SK-N-SH treated with all-trans-retinoic acid at 6 μM for 48 hours (cell line): ENCODE measurements at regions not wholly inside any gene's neighbourhood (a gene's known extent, or its start where the extent isn't known, plus 50 kb on each side); places are given as distances from the start of the nearest gene placed in this dataset.

Experiments
- ATAC-seq: fragments of 200-7000 bp; cut with Tn5 transposase; 3 replicates; pipeline ENCODE4 v1.9.1; 2020; ENCODE audit warnings: mild to moderate bottlenecking, moderate library complexity
- ARNTL ChIP-seq: fragments of 450-650 bp; formaldehyde crosslinking; IDR thresholded peaks from 2 replicates; pipeline ENCODE4 v1.5.0; 2020; ENCODE audit warnings: low read depth, mild to moderate bottlenecking, moderate library complexity, borderline replicate concordance
- CREB5 ChIP-seq: fragments of 250-450 bp; sonication (Bioruptor Pico); IDR thresholded peaks from 2 replicates; pipeline ENCODE4 v1.5.1; 2020; ENCODE audit warnings: low read depth, mild to moderate bottlenecking, moderate library complexity
- CSDC2 ChIP-seq: fragments of 250-450 bp; sonication (Bioruptor Pico); IDR thresholded peaks from 2 replicates; pipeline ENCODE4 v1.5.0; 2020; ENCODE audit warnings: mild to moderate bottlenecking, moderate library complexity
- CSRNP3 ChIP-seq: fragments of 250-450 bp; sonication (Bioruptor Pico); IDR thresholded peaks from 2 replicates; pipeline ENCODE4 v1.5.1; 2021; ENCODE audit warnings: mild to moderate bottlenecking, moderate library complexity
- GLIS3 ChIP-seq: fragments of 250-450 bp; sonication (Bioruptor Pico); IDR thresholded peaks from 2 replicates; pipeline ENCODE4 v1.5.0; 2020; ENCODE audit warnings: mild to moderate bottlenecking, moderate library complexity
- OSR1 ChIP-seq: fragments of 250-450 bp; sonication (Bioruptor Pico); IDR thresholded peaks from 2 replicates; pipeline ENCODE4 v1.8.0; 2022; ENCODE audit warnings: moderate library complexity, mild to moderate bottlenecking, inconsistent platforms
- PPARA ChIP-seq: fragments of 250-450 bp; sonication (Bioruptor Pico); IDR thresholded peaks from 2 replicates; pipeline ENCODE4 v1.5.0; 2020; ENCODE audit warnings: mild to moderate bottlenecking, borderline replicate concordance
- RARB ChIP-seq: fragments of 250-450 bp; sonication (Bioruptor Pico); IDR thresholded peaks from 2 replicates; pipeline ENCODE4 v1.8.0; 2021; ENCODE audit warnings: mild to moderate bottlenecking, moderate library complexity
- SNAI2 ChIP-seq: fragments of 250-450 bp; sonication (Bioruptor Pico); IDR thresholded peaks from 2 replicates; pipeline ENCODE4 v1.5.0; 2020; ENCODE audit warnings: mild to moderate bottlenecking, moderate library complexity
- TCF4 ChIP-seq: fragments of 250-450 bp; sonication (Bioruptor Pico); IDR thresholded peaks from 2 replicates; pipeline ENCODE4 v1.8.0; 2021; ENCODE audit warnings: mild to moderate bottlenecking, moderate library complexity, borderline replicate concordance
- TOX ChIP-seq: fragments of 250-450 bp; sonication (Bioruptor Pico); IDR thresholded peaks from 2 replicates; pipeline ENCODE4 v1.8.0; 2021; ENCODE audit warnings: mild to moderate bottlenecking, moderate library complexity, borderline replicate concordance
- ZFP3 ChIP-seq: fragments of 250-450 bp; sonication (Bioruptor Pico); IDR thresholded peaks from 2 replicates; pipeline ENCODE4 v1.5.0; 2020; ENCODE audit warnings: mild to moderate bottlenecking, moderate library complexity
- ZFP30 ChIP-seq: fragments of 450-650 bp; formaldehyde crosslinking; IDR thresholded peaks from 2 replicates; pipeline ENCODE4 v1.5.0; 2022; ENCODE audit warnings: mild to moderate bottlenecking, moderate library complexity
- ZNF565 ChIP-seq: fragments of 450-650 bp; formaldehyde crosslinking; conservative IDR thresholded peaks from 2 replicates; pipeline ENCODE4 v1.5.0; 2020; ENCODE audit warnings: low read depth, mild to moderate bottlenecking, moderate library complexity
- ZNF70 ChIP-seq: fragments of 450-650 bp; formaldehyde crosslinking; IDR thresholded peaks from 2 replicates; pipeline ENCODE4 v1.5.0; 2020; ENCODE audit warnings: mild to moderate bottlenecking, moderate library complexity
- ZNF8 ChIP-seq: fragments of 450-650 bp; formaldehyde crosslinking; IDR thresholded peaks from 2 replicates; pipeline ENCODE4 v1.5.0; 2020; ENCODE audit warnings: mild to moderate bottlenecking, moderate library complexity
- TF ChIP-seq, protein P1 (sequence below): fragments of 250-450 bp; sonication (Bioruptor Pico); IDR thresholded peaks from 2 replicates; pipeline ENCODE4 v1.5.0; 2020; ENCODE audit warnings: mild to moderate bottlenecking, moderate library complexity
- TF ChIP-seq, protein P2 (sequence below): fragments of 250-450 bp; sonication (Bioruptor Pico); IDR thresholded peaks from 2 replicates; pipeline ENCODE4 v1.8.0; 2021; ENCODE audit warnings: low read depth, mild to moderate bottlenecking, moderate library complexity, borderline replicate concordance
- TF ChIP-seq, protein P3 (sequence below): fragments of 250-450 bp; sonication (Bioruptor Pico); IDR thresholded peaks from 2 replicates; pipeline ENCODE4 v1.8.0; 2020; ENCODE audit warnings: mild to moderate bottlenecking, moderate library complexity, borderline replicate concordance

DNA sequence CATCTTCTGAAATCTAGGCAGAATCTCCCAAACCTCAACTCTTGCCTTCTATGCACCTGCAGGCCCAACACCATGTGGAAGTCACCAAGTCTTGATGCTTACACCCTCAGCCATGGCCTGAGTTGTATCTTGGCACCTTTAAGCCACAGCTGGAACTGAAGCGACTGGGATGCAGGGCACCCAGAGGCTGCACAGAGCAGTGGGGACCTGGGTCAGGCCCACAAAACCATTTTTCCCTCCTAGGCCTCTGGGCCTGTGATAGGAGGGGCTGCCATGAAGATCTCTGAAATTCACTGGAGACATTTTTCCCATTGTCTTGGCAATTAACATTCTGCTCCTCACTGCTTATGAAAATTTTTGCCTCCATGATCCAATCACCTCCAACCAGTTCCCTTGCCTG lies 1388.5 kb downstream of the ADGRL3 start:
- ATAC-seq = no peak
- TF ChIP-seq ZNF565 (CRISPR knock-in tag) (no peak), ZFP30 (CRISPR knock-in tag) (no peak), CREB5 (CRISPR knock-in tag) (no peak), OSR1 (CRISPR knock-in tag) (no peak)
- TF ChIP-seq, protein P1, sequence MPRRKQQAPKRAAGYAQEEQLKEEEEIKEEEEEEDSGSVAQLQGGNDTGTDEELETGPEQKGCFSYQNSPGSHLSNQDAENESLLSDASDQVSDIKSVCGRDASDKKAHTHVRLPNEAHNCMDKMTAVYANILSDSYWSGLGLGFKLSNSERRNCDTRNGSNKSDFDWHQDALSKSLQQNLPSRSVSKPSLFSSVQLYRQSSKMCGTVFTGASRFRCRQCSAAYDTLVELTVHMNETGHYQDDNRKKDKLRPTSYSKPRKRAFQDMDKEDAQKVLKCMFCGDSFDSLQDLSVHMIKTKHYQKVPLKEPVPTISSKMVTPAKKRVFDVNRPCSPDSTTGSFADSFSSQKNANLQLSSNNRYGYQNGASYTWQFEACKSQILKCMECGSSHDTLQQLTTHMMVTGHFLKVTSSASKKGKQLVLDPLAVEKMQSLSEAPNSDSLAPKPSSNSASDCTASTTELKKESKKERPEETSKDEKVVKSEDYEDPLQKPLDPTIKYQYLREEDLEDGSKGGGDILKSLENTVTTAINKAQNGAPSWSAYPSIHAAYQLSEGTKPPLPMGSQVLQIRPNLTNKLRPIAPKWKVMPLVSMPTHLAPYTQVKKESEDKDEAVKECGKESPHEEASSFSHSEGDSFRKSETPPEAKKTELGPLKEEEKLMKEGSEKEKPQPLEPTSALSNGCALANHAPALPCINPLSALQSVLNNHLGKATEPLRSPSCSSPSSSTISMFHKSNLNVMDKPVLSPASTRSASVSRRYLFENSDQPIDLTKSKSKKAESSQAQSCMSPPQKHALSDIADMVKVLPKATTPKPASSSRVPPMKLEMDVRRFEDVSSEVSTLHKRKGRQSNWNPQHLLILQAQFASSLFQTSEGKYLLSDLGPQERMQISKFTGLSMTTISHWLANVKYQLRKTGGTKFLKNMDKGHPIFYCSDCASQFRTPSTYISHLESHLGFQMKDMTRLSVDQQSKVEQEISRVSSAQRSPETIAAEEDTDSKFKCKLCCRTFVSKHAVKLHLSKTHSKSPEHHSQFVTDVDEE (CRISPR knock-in tag) = no peak

DNA sequence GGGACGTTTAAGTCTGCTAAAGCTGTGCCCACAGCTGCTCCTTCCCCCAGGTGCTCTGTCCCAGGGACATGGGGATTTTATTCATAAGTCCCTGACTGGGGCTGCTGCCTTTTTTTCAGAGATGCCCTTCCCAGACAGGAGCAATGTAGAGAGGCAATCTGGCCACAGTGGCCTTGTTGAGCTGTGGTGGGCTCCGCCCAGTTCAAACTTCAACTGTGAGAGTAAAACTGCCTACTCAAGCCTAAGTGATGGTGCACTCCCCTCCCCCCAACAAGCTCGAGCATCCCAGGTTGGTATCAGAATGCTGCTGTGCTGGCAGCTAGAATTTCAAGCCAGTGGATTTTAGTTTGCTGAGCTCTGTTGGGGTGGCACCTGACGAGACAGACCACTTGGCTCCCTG lies 1371.4 kb downstream of the ADGRL3 start:
- TF ChIP-seq PPARA (CRISPR knock-in tag) = no peak
- TF ChIP-seq TOX (CRISPR knock-in tag) = no peak
- TF ChIP-seq, all 23 proteins: peak for 0
- no peak for ATAC-seq

- ATAC-seq = no peak
- no peak for TF ChIP-seq TCF4
- TF ChIP-seq, protein P1 (CRISPR knock-in tag) = no peak
- no peak for TF ChIP-seq CSRNP3
- TF ChIP-seq SNAI2 (CRISPR knock-in tag) = no peak
- TF ChIP-seq TOX (CRISPR knock-in tag) = no peak
- TF ChIP-seq, protein P2, sequence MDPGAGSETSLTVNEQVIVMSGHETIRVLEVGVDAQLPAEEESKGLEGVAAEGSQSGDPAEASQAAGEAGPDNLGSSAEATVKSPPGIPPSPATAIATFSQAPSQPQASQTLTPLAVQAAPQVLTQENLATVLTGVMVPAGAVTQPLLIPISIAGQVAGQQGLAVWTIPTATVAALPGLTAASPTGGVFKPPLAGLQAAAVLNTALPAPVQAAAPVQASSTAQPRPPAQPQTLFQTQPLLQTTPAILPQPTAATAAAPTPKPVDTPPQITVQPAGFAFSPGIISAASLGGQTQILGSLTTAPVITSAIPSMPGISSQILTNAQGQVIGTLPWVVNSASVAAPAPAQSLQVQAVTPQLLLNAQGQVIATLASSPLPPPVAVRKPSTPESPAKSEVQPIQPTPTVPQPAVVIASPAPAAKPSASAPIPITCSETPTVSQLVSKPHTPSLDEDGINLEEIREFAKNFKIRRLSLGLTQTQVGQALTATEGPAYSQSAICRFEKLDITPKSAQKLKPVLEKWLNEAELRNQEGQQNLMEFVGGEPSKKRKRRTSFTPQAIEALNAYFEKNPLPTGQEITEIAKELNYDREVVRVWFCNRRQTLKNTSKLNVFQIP (CRISPR knock-in tag) = no peak
- no peak for TF ChIP-seq PPARA (CRISPR knock-in tag)
- TF ChIP-seq ZNF565 (CRISPR knock-in tag) = no peak
- TF ChIP-seq OSR1 (CRISPR knock-in tag) = no peak
- TF ChIP-seq, protein P3, sequence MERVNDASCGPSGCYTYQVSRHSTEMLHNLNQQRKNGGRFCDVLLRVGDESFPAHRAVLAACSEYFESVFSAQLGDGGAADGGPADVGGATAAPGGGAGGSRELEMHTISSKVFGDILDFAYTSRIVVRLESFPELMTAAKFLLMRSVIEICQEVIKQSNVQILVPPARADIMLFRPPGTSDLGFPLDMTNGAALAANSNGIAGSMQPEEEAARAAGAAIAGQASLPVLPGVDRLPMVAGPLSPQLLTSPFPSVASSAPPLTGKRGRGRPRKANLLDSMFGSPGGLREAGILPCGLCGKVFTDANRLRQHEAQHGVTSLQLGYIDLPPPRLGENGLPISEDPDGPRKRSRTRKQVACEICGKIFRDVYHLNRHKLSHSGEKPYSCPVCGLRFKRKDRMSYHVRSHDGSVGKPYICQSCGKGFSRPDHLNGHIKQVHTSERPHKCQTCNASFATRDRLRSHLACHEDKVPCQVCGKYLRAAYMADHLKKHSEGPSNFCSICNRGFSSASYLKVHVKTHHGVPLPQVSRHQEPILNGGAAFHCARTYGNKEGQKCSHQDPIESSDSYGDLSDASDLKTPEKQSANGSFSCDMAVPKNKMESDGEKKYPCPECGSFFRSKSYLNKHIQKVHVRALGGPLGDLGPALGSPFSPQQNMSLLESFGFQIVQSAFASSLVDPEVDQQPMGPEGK = no peak
- TF ChIP-seq ZNF8 (CRISPR knock-in tag) = no peak
- TF ChIP-seq ZNF70 (CRISPR knock-in tag) = no peak
- no peak for TF ChIP-seq ZFP3 (CRISPR knock-in tag)
- TF ChIP-seq RARB = no peak
- no peak for TF ChIP-seq ARNTL
- no peak for TF ChIP-seq CSDC2
- TF ChIP-seq ZFP30 (CRISPR knock-in tag) = no peak
- TF ChIP-seq GLIS3 (CRISPR knock-in tag) = no peak
Observed at GRCh38 chr4:62560858-62561257, 1360.7 kb downstream of the ADGRL3 start.
